ENCODE measurements at regions not wholly inside any gene's neighbourhood (a gene's known extent, or its start where the extent isn't known, plus 50 kb on each side); places are given as distances from the start of the nearest gene placed in this dataset.

DNA sequence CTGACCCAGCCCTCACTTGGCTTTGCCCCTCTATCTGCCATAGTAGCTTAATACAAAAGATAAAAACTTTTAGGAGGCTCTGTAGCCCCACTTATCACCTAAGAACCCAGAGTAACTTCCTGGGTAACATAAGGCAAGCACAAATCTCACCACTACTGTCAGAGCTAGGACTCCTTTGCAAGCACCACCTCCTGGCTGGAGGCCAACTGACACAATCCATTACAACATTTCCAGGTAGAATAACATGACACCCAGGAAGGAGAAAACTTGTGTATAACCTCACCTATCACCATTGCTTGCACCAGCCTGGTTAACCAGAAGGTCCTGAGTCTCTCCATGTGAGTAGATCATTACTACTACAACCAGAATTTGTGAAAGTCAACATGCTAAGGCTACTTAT is 230.0 kb downstream of the TUSC7 start:
- H3K36me3 ChIP-seq, result no peaks in the 10 kb centered on the region
- no peak for DNase-seq (ENCODE audit: extremely low spot score in 2 of 2)
- no peak overlapping the region for H3K27ac ChIP-seq
- intact Hi-C loops (cut with DNase I), result no loop called here
- no peaks in the 10 kb centered on the region for H3K4me1 ChIP-seq
- H3K27me3 ChIP-seq, result no peaks in the 10 kb centered on the region
- no peak for TF ChIP-seq POLR2A (IDR thresholded peaks at IDR 0.05)
- TF ChIP-seq, protein P1, sequence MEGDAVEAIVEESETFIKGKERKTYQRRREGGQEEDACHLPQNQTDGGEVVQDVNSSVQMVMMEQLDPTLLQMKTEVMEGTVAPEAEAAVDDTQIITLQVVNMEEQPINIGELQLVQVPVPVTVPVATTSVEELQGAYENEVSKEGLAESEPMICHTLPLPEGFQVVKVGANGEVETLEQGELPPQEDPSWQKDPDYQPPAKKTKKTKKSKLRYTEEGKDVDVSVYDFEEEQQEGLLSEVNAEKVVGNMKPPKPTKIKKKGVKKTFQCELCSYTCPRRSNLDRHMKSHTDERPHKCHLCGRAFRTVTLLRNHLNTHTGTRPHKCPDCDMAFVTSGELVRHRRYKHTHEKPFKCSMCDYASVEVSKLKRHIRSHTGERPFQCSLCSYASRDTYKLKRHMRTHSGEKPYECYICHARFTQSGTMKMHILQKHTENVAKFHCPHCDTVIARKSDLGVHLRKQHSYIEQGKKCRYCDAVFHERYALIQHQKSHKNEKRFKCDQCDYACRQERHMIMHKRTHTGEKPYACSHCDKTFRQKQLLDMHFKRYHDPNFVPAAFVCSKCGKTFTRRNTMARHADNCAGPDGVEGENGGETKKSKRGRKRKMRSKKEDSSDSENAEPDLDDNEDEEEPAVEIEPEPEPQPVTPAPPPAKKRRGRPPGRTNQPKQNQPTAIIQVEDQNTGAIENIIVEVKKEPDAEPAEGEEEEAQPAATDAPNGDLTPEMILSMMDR (IDR thresholded peaks at IDR 0.05), result no peak
- H3K4me3 ChIP-seq, result no peak overlapping the region
- H3K9me3 ChIP-seq, result no peaks in the 10 kb centered on the region

DNA sequence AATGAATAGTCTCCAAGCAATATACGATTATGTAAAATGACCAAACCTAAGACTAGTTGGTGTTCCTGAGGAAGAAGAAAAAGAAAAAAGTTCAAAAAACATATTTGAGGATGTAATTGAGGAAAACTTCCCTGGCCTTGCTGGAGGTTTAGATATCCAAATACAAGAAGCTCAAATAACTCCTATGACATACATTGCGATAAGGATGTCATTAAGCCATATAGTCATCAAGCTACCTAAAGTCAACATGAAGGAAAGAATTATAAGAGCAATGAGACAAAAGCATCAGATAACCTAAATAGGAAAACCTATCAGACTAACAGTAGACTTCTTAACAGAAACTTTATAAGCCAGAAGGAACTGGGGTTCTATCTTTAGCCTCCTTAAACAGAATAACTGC is 231.1 kb downstream of the TUSC7 start:
- intact Hi-C loops (cut with DNase I), result no loop called here
- Histone ChIP-seq H3K36me3 (no peaks in the 10 kb centered on the region), H3K27me3 (no peaks in the 10 kb centered on the region), H3K4me1 (no peaks in the 10 kb centered on the region), H3K9me3 (no peaks in the 10 kb centered on the region), H3K4me3 (no peak overlapping the region), H3K27ac (no peak overlapping the region)
- TF ChIP-seq POLR2AphosphoS5 (IDR thresholded peaks at IDR 0.05; ENCODE audit: insufficient read depth in 1 of 2, low read depth in 1 of 2) (no peak), POLR2A (IDR thresholded peaks at IDR 0.05) (no peak)
- TF ChIP-seq, protein P1 (IDR thresholded peaks at IDR 0.05), result no peak
- no peak for DNase-seq (ENCODE audit: extremely low spot score in 2 of 2)

DNA sequence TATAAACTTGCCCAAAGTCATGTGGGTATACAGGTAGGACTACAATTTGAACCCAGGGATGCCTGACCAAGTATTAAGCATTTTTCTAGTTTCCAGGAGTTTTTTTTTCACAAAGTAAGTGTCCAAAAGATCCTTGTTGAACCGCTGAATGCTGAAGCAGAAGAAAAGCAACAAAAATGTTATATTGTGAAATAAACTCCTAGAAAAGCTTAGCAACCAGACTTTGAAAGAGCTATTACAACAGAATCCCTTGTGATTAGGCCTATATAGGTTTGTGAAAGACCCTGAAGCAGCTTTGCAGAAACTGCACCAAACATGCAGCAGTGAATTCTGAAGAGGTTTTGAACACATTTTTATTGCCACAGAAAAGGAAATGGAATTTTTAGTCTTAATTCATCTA is 236.8 kb downstream of the TUSC7 start:
- Histone ChIP-seq H3K27me3 (no peaks in the 10 kb centered on the region), H3K9me3 (no peaks in the 10 kb centered on the region), H3K4me3 (no peak overlapping the region), H3K36me3 (no peaks in the 10 kb centered on the region), H3K4me1 (no peaks in the 10 kb centered on the region), H3K27ac (no peak overlapping the region)
- TF ChIP-seq POLR2AphosphoS5 (IDR thresholded peaks at IDR 0.05; ENCODE audit: insufficient read depth in 1 of 2, low read depth in 1 of 2), result no peak
- TF ChIP-seq, protein P1 (IDR thresholded peaks at IDR 0.05), result no peak
- TF ChIP-seq POLR2A (IDR thresholded peaks at IDR 0.05), result no peak
- intact Hi-C loops (cut with DNase I), result no loop called here
- no peak for DNase-seq (ENCODE audit: extremely low spot score in 2 of 2)

DNA sequence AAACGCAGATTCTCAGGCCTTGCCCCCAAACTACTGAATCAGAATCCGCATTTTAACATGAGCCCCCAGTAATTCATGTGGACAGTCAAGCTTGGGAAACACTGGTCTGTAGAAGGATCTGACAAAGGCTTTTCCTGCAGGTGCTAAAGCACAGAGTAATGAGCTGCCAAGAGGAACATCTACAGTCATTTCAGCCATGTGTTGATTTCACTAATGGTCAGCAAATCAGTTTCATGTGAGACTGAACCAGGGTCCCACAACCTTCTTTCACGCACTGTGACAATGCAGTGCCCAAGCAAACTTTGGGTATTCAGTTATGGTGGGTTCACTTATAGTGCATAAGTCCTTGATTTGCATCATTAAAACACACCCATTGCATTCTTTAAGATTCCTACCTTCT is 237.6 kb downstream of the TUSC7 start:
- no peaks in the 10 kb centered on the region for H3K27me3 ChIP-seq

DNA sequence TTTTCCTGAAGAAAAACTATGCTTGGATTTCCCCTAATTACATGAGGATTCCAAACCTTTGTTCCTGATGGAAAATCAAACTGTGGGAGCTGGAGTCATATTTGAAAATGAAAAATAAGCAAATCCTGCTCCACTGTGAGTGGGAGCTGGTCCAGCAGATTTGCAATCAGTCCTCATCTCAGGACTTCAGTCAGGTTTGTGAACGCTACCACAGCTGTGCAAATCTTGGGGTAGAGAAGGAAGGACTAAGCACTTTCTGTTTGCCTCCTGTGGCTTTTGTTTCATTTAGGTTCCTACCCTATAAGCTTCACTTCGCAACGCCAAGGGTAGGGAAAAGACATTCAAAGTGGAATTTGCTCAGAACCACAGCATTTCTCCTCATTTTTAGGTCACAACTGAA is 238.2 kb downstream of the TUSC7 start:
- DNase-seq (ENCODE audit: extremely low spot score in 2 of 2), result no peak
- no peaks in the 10 kb centered on the region for H3K27me3 ChIP-seq
- H3K4me3 ChIP-seq, result no peak overlapping the region
- no peaks in the 10 kb centered on the region for H3K4me1 ChIP-seq
- no peaks in the 10 kb centered on the region for H3K36me3 ChIP-seq
- no peaks in the 10 kb centered on the region for H3K9me3 ChIP-seq
- intact Hi-C loops (cut with DNase I), result no loop called here
- no peak overlapping the region for H3K27ac ChIP-seq
- TF ChIP-seq POLR2A (IDR thresholded peaks at IDR 0.05) (no peak), POLR2AphosphoS5 (IDR thresholded peaks at IDR 0.05; ENCODE audit: insufficient read depth in 1 of 2, low read depth in 1 of 2) (no peak)
- TF ChIP-seq, protein P1 (IDR thresholded peaks at IDR 0.05), result no peak

More for the DNA sequence above, 237.6 kb downstream of the TUSC7 start:
- H3K36me3 ChIP-seq, result no peaks in the 10 kb centered on the region
- TF ChIP-seq POLR2A (IDR thresholded peaks at IDR 0.05) (no peak), POLR2AphosphoS5 (IDR thresholded peaks at IDR 0.05; ENCODE audit: insufficient read depth in 1 of 2, low read depth in 1 of 2) (no peak)
- TF ChIP-seq, protein P1 (IDR thresholded peaks at IDR 0.05), result no peak
- H3K9me3 ChIP-seq, result no peaks in the 10 kb centered on the region
- H3K4me3 ChIP-seq, result no peak overlapping the region
- DNase-seq (ENCODE audit: extremely low spot score in 2 of 2), result no peak
- intact Hi-C loops (cut with DNase I), result no loop called here
- no peaks in the 10 kb centered on the region for H3K4me1 ChIP-seq
- H3K27ac ChIP-seq, result no peak overlapping the region
